NT2/D1 (cell line): ENCODE measurements at regions not wholly inside any gene's neighbourhood (a gene's known extent, or its start where the extent isn't known, plus 50 kb on each side); places are given as distances from the start of the nearest gene placed in this dataset.

ENCODE experiments used
- YY1 ChIP-seq: IDR thresholded peaks from 2 replicates; pipeline ENCODE4 v1.6.1; 2011; ENCODE audit not compliant: insufficient read length, insufficient read depth
- ZNF274 ChIP-seq: IDR thresholded peaks from 2 replicates; pipeline ENCODE4 v1.6.1; 2011; ENCODE audit warnings: mild to moderate bottlenecking, low read depth, low read length

DNA sequence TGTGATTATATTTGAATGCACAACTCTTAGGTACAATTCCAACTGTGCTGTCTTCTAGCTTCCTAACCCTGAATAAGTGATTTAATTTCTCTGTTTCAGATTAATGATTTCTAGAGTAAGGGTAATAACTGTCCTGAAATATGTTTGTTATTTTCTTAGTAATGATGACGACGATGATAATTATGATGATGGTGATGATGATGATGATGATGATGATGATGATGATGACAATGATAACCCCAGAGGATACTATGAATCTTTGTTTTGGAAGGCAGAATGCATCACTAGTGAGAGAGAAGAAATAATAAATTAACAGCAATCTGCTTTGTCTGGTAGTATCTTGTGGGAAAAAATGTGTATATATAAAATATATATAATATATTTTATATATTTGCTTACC is 317.1 kb upstream of the CDH8 start:
- no peak for TF ChIP-seq YY1
- TF ChIP-seq ZNF274 = no peak
